Panc1 (cell line): ENCODE measurements at regions not wholly inside any gene's neighbourhood (a gene's known extent, or its start where the extent isn't known, plus 50 kb on each side); places are given as distances from the start of the nearest gene placed in this dataset.
"Not testable (repeated sequence)": the region's sequence is repeated elsewhere in the genome, so short reads cannot be mapped to it uniquely, and the experiment has no call there.

Experiments
- ATAC-seq: fragments of 200-7000 bp; cut with Tn5 transposase; 2 replicates; pipeline ENCODE4 v1.9.1; 2020; ENCODE audit warnings: mild to moderate bottlenecking, moderate library complexity
- BruUV-seq: library from RNA; stranded (reverse); fragments of 400-500 nt; replicated peaks from 2 replicates; lab custom pipeline; 2021; lab: Mats Ljungman, UMichigan
- CTCF ChIA-PET: fragments of 300-600 bp; sonication (Branson Sonifier 250); formaldehyde crosslinking; loops from one replicate; lab custom pipeline; 2022; ENCODE audit warnings: antibody characterized with exemption; lab: Charles Lee
- POLR2A ChIA-PET: fragments of 300-600 bp; sonication (Branson Sonifier 250); formaldehyde crosslinking; loops from one replicate; lab custom pipeline; 2022; ENCODE audit warnings: antibody characterized with exemption; lab: Charles Lee
- DNase-seq: peaks from one replicate; pipeline ENCODE4 v3.0.0-alpha.2; 2010; ENCODE audit warnings: low read depth, low spot score
- H3K27ac ChIP-seq: 2 replicates; pipeline ENCODE4 v1.5.1; 2011; ENCODE audit warnings: mild to moderate bottlenecking, low read length, inconsistent platforms
- H3K27me3 ChIP-seq: fragments of 200-500 bp; sonication (Bioruptor generic); 2 replicates; pipeline ENCODE4 v1.6.0; 2014; ENCODE audit warnings: low read length, inconsistent platforms; ENCODE audit not compliant: control insufficient read depth, insufficient read depth
- H3K36me3 ChIP-seq: fragments of 200-500 bp; sonication (Bioruptor generic); 2 replicates; pipeline ENCODE4 v1.5.1; 2014; ENCODE audit warnings: inconsistent platforms, mild to moderate bottlenecking, low read length, moderate library complexity; ENCODE audit not compliant: control insufficient read depth, insufficient read depth
- H3K4me1 ChIP-seq: 2 replicates; pipeline ENCODE4 v1.5.1; 2011; ENCODE audit warnings: inconsistent platforms, mild to moderate bottlenecking, low read length, moderate library complexity; ENCODE audit not compliant: control insufficient read depth, insufficient read depth
- H3K4me3 ChIP-seq, 2 experiments: 2 replicates each; pipeline ENCODE4 v1.5.1; 2011 to 2012; ENCODE audit warnings: low read depth in 2 of 2, low read length in 2 of 2, mild to moderate bottlenecking in 2 of 2, inconsistent platforms in 1 of 2, moderate library complexity in 1 of 2
- H3K9me3 ChIP-seq: fragments of 200-500 bp; sonication (Bioruptor generic); 2 replicates; pipeline ENCODE4 v1.5.1; 2014; ENCODE audit warnings: low read depth, mild to moderate bottlenecking, inconsistent platforms, low read length, moderate library complexity; ENCODE audit not compliant: control insufficient read depth, insufficient read depth
- CTCF ChIP-seq: fragments of 450-650 bp; IDR thresholded peaks from 2 replicates; pipeline ENCODE4 v1.5.1; 2017; ENCODE audit warnings: mild to moderate bottlenecking
- POLR2AphosphoS5 ChIP-seq: IDR thresholded peaks from 2 replicates; pipeline ENCODE4 v1.6.1; 2012; ENCODE audit warnings: mild to moderate bottlenecking, low read depth, low read length, moderate library complexity
- REST ChIP-seq, 2 experiments: IDR thresholded peaks; 2 replicates each; pipeline ENCODE4 v1.6.1; 2011 to 2012; ENCODE audit warnings: low read depth in 2 of 2, control low read depth in 1 of 2, low read length in 1 of 2, mild to moderate bottlenecking in 1 of 2, moderate library complexity in 1 of 2; ENCODE audit not compliant: insufficient read depth in 1 of 2
- SIN3A ChIP-seq: IDR thresholded peaks from 2 replicates; pipeline ENCODE4 v1.6.1; 2012; ENCODE audit warnings: low read depth, mild to moderate bottlenecking, low read length, moderate library complexity, borderline replicate concordance; ENCODE audit not compliant: insufficient read depth
- TCF7L2 ChIP-seq: IDR thresholded peaks from 2 replicates; pipeline ENCODE4 v1.6.1; 2011; ENCODE audit warnings: mild to moderate bottlenecking, low read depth, low read length, inconsistent platforms
- in situ Hi-C: cut with HindIII; loops from 2 replicates; pipeline ENCODE4 v1.10.0; 2016; ENCODE audit warnings: low sequenced_read_pairs, low pct_unique_long_range_greater_than_20kb
- intact Hi-C: fragments of 100-400 bp; cut with micrococcal nuclease; formaldehyde crosslinking; loops from one replicate; pipeline ENCODE4 v1.10.0; 2022; ENCODE audit not compliant: unreplicated experiment

- no TSS peak for BruUV-seq
- ChIA-PET POLR2A (no interaction called here), CTCF (no interaction called here)
- H3K4me1 ChIP-seq: no peaks in the 10 kb centered on the region
- H3K4me3 ChIP-seq: no peak overlapping the region
- TF ChIP-seq CTCF: no peak
- no peak for TF ChIP-seq POLR2AphosphoS5
- TF ChIP-seq SIN3A: no peak
- no peak for TF ChIP-seq REST (IDR thresholded peaks at IDR 0.05; ENCODE audit: insufficient read depth in 1 of 2, low read depth in 2 of 2, low read length in 1 of 2)
- no peak for TF ChIP-seq TCF7L2
- no peak overlapping the region for H3K27ac ChIP-seq
- ATAC-seq (no peak), DNase-seq (no peak)
- H3K27me3 ChIP-seq: no peaks in the 10 kb centered on the region
- no peaks in the 10 kb centered on the region for H3K9me3 ChIP-seq
- H3K36me3 ChIP-seq: no peaks in the 10 kb centered on the region
- intact Hi-C loops: no loop called here
- in situ Hi-C loops: no loop called here
Measured at GRCh38 chr3:127084401-127084990, 101.6 kb downstream of the PLXNA1 start.

GRCh38 chr3:127085576-127085975 is 102.7 kb downstream of the PLXNA1 start:
- DNase-seq (no peak), ATAC-seq (no peak)
- no peaks in the 10 kb centered on the region for H3K4me1 ChIP-seq
- H3K4me3 ChIP-seq: no peak overlapping the region
- in situ Hi-C loops (no loop called here), intact Hi-C loops (no loop called here)
- H3K27ac ChIP-seq: no peak overlapping the region
- no peaks in the 10 kb centered on the region for H3K27me3 ChIP-seq
- ChIA-PET POLR2A (no interaction called here), CTCF (no interaction called here)
- H3K36me3 ChIP-seq: no peaks in the 10 kb centered on the region
- TF ChIP-seq POLR2AphosphoS5: no peak
- TF ChIP-seq CTCF: no peak
- TF ChIP-seq SIN3A: no peak
- BruUV-seq: no TSS peak
- H3K9me3 ChIP-seq: no peaks in the 10 kb centered on the region

- in situ Hi-C loops, intact Hi-C loops, CTCF ChIA-PET, H3K27me3 ChIP-seq, H3K4me1 ChIP-seq, DNase-seq, H3K4me3 ChIP-seq, POLR2A ChIA-PET, H3K9me3 ChIP-seq, H3K27ac ChIP-seq, H3K36me3 ChIP-seq, ATAC-seq, BruUV-seq: not testable (repeated sequence)
Measured at GRCh38 chr3:127086591-127086990, 103.7 kb downstream of the PLXNA1 start.
